PC-3 (cell line): ENCODE measurements at regions not wholly inside any gene's neighbourhood (a gene's known extent, or its start where the extent isn't known, plus 50 kb on each side); places are given as distances from the start of the nearest gene placed in this dataset.

Source experiments
- ATAC-seq: fragments of 200-7000 bp; cut with Tn5 transposase; 2 replicates; pipeline ENCODE4 v1.9.1; 2020; ENCODE audit warnings: mild to moderate bottlenecking, moderate library complexity
- BruUV-seq: library from RNA; stranded (reverse); fragments of 400-500 nt; replicated peaks from 2 replicates; lab custom pipeline; 2021; lab: Mats Ljungman, UMichigan
- CTCF ChIA-PET: fragments of 300-600 bp; sonication (Branson Sonifier 250); formaldehyde crosslinking; loops from one replicate; lab custom pipeline; 2022; ENCODE audit warnings: antibody characterized with exemption; lab: Charles Lee
- POLR2A ChIA-PET: fragments of 300-600 bp; sonication (Branson Sonifier 250); formaldehyde crosslinking; loops from one replicate; lab custom pipeline; 2022; ENCODE audit warnings: antibody characterized with exemption; ENCODE audit not compliant: unreplicated experiment; lab: Charles Lee
- DNase-seq: peaks from one replicate; pipeline ENCODE4 v3.0.0-alpha.2; 2015
- H2AFZ ChIP-seq: fragments of 300-600 bp; sonication (generic); 2 replicates; pipeline ENCODE4 v1.6.0; 2016; ENCODE audit warnings: antibody characterized with exemption, low read length
- H3F3A ChIP-seq: fragments of 300-600 bp; sonication (generic); one replicate; pipeline ENCODE4 v1.6.0; 2017; ENCODE audit warnings: antibody characterized with exemption, low read length, control low read depth, mild to moderate bottlenecking; ENCODE audit not compliant: unreplicated experiment
- H3K27ac ChIP-seq: fragments of 300-600 bp; sonication (generic); 2 replicates; pipeline ENCODE4 v1.5.1; 2016; ENCODE audit warnings: mild to moderate bottlenecking, low read length
- H3K27me3 ChIP-seq: fragments of 300-600 bp; sonication (generic); 2 replicates; pipeline ENCODE4 v1.6.1; 2016; ENCODE audit warnings: low read length, mixed read lengths
- H3K36me3 ChIP-seq: fragments of 300-600 bp; sonication (generic); 2 replicates; pipeline ENCODE4 v1.6.1; 2016; ENCODE audit warnings: low read depth, mixed run types, low read length, mixed read lengths
- H3K4me1 ChIP-seq: fragments of 300-600 bp; sonication (generic); 2 replicates; pipeline ENCODE4 v1.5.1; 2016; ENCODE audit warnings: low read length; ENCODE audit not compliant: insufficient read depth
- H3K4me2 ChIP-seq: fragments of 300-600 bp; sonication (generic); 2 replicates; pipeline ENCODE4 v1.6.0; 2016; ENCODE audit warnings: low read length
- H3K4me3 ChIP-seq: fragments of 300-600 bp; sonication (generic); 2 replicates; pipeline ENCODE4 v1.5.1; 2016; ENCODE audit warnings: mild to moderate bottlenecking, low read length, mixed read lengths
- H3K79me2 ChIP-seq: fragments of 300-600 bp; sonication (generic); 2 replicates; pipeline ENCODE4 v1.6.1; 2017; ENCODE audit warnings: low read length, mixed read lengths
- H3K9ac ChIP-seq: fragments of 300-600 bp; sonication (generic); 2 replicates; pipeline ENCODE4 v1.6.0; 2016; ENCODE audit warnings: mild to moderate bottlenecking, low read length
- H3K9me2 ChIP-seq: fragments of 300-600 bp; sonication (generic); replicated peaks from 2 replicates; pipeline ENCODE4 v1.6.1; 2016; ENCODE audit warnings: mixed run types, low read length, mixed read lengths
- H3K9me3 ChIP-seq: fragments of 300-600 bp; sonication (generic); 2 replicates; pipeline ENCODE4 v1.6.1; 2016; ENCODE audit warnings: low read length, mixed read lengths
- H4K20me1 ChIP-seq: fragments of 300-600 bp; sonication (generic); 2 replicates; pipeline ENCODE4 v1.6.1; 2016; ENCODE audit warnings: low read length, mixed read lengths
- CTCF ChIP-seq: fragments of 300-600 bp; sonication (generic); conservative IDR thresholded peaks from 2 replicates; pipeline ENCODE4 v1.5.1; 2017; ENCODE audit warnings: antibody characterized with exemption, low read depth, mild to moderate bottlenecking, low read length
- EZH2 ChIP-seq: fragments of 300-600 bp; sonication (generic); IDR thresholded peaks from one replicate; pipeline ENCODE4 v1.6.1; 2017; ENCODE audit warnings: antibody characterized with exemption, mild to moderate bottlenecking, low read length; ENCODE audit not compliant: unreplicated experiment
- EZH2phosphoT487 ChIP-seq: fragments of 300-600 bp; sonication (generic); IDR thresholded peaks from 2 replicates; pipeline ENCODE4 v1.6.1; 2018; ENCODE audit warnings: mild to moderate bottlenecking, antibody characterized with exemption, low read length, borderline replicate concordance
- intact Hi-C: fragments of 100-400 bp; cut with micrococcal nuclease; formaldehyde crosslinking; loops from 2 replicates; pipeline ENCODE4 v1.9.0; 2023

GRCh38 chr13:60229708-60230272, 66.1 kb upstream of the DIAPH3 start:
- Histone ChIP-seq H3K9ac (no peak overlapping the region), H3K4me2 (no peak overlapping the region), H3K4me1 (no peaks in the 10 kb centered on the region), H3F3A (no peaks in the 10 kb centered on the region), H3K27me3 (peaks cover 41% of the 10 kb centered on the region), H3K27ac (no peak overlapping the region), H2AFZ (no peak overlapping the region), H3K36me3 (no peaks in the 10 kb centered on the region), H3K4me3 (no peak overlapping the region), H3K9me3 (no peaks in the 10 kb centered on the region), H3K79me2 (no peaks in the 10 kb centered on the region), H3K9me2 (no peaks in the 10 kb centered on the region), H4K20me1 (no peaks in the 10 kb centered on the region)
- intact Hi-C loops: loop anchor here (10.0 kb wide), 2 partner anchors 205 to 315 kb away; no protein-coding TSS in a partner anchor
- DNase-seq (no peak), ATAC-seq (no peak)
- ChIA-PET CTCF (no interaction called here), POLR2A (no interaction called here)
- TF ChIP-seq EZH2: no peak
- no peak for TF ChIP-seq EZH2phosphoT487
- TF ChIP-seq CTCF: no peak
- no TSS peak for BruUV-seq

- intact Hi-C loops: loop anchor here (10.0 kb wide), 1 partner anchor 204 kb away; no protein-coding TSS in a partner anchor
Observed at GRCh38 chr13:60230593-60230992, 66.9 kb upstream of the DIAPH3 start.

More at GRCh38 chr13:60230593-60230992, 66.9 kb upstream of the DIAPH3 start:
- Histone ChIP-seq H2AFZ (no peak overlapping the region), H4K20me1 (no peaks in the 10 kb centered on the region), H3K9ac (no peak overlapping the region), H3K4me3 (no peak overlapping the region), H3K9me2 (no peaks in the 10 kb centered on the region), H3K4me2 (no peak overlapping the region), H3K79me2 (no peaks in the 10 kb centered on the region), H3K36me3 (no peaks in the 10 kb centered on the region), H3F3A (no peaks in the 10 kb centered on the region), H3K27me3 (peaks cover 49% of the 10 kb centered on the region), H3K9me3 (no peaks in the 10 kb centered on the region), H3K27ac (no peak overlapping the region), H3K4me1 (no peaks in the 10 kb centered on the region)
- BruUV-seq: no TSS peak
- CTCF ChIA-PET: no interaction called here
- POLR2A ChIA-PET: no interaction called here
- no peak for ATAC-seq
- TF ChIP-seq EZH2 (no peak), CTCF (no peak), EZH2phosphoT487 (no peak)
- DNase-seq: no peak
